ENCODE measurements at regions not wholly inside any gene's neighbourhood (a gene's known extent, or its start where the extent isn't known, plus 50 kb on each side); places are given as distances from the start of the nearest gene placed in this dataset.

GRCh38 chr18:47566809-47567208, 315.3 kb upstream of the SKOR2 start:
- H3K27ac ChIP-seq (ENCODE audit: low read depth, low read length), result no peak overlapping the region
- H3K36me3 ChIP-seq (ENCODE audit: control insufficient read depth, insufficient read depth, low read length), result no peaks in the 10 kb centered on the region
- H3K4ac ChIP-seq (ENCODE audit: low read depth, low read length), result no peak overlapping the region
- H3K4me3 ChIP-seq (ENCODE audit: low read length), result no peak overlapping the region
- no CpG with 5 or more reads among the region's 1 CpG for WGBS (ENCODE audit: extremely low coverage, insufficient coverage, low lambda C conversion rate)
- no peak overlapping the region for H3K9ac ChIP-seq (ENCODE audit: low read length)
- H2BK15ac ChIP-seq (replicated peaks; ENCODE audit: low read depth), result no peak overlapping the region
- H3K27me3 ChIP-seq (ENCODE audit: insufficient read depth, low read length, poor library complexity), result no peaks in the 10 kb centered on the region
- H3K56ac ChIP-seq (ENCODE audit: low read length), result no peak overlapping the region
- H4K8ac ChIP-seq (ENCODE audit: low read depth, low read length), result no peak overlapping the region
- no peaks in the 10 kb centered on the region for H3K79me2 ChIP-seq (ENCODE audit: control insufficient read depth, insufficient read depth, low read length)
- no peak overlapping the region for H3K23ac ChIP-seq (ENCODE audit: low read length)
- no peak overlapping the region for H2AK5ac ChIP-seq (ENCODE audit: low read length)
- H3K79me1 ChIP-seq (ENCODE audit: low read length), result no peaks in the 10 kb centered on the region
- H3K4me1 ChIP-seq (ENCODE audit: control insufficient read depth, low read depth, low read length), result no peaks in the 10 kb centered on the region
- no peak overlapping the region for H2BK120ac ChIP-seq (ENCODE audit: low read depth, low read length)
- no peak for DNase-seq
- H3K4me2 ChIP-seq (ENCODE audit: low read length), result no peak overlapping the region
- H2BK5ac ChIP-seq (ENCODE audit: low read length), result no peak overlapping the region
- no peak overlapping the region for H4K5ac ChIP-seq (ENCODE audit: low read length)
- H3K18ac ChIP-seq (ENCODE audit: low read length), result no peak overlapping the region

- H3K9ac ChIP-seq (ENCODE audit: low read length), result no peak overlapping the region
- H4K5ac ChIP-seq (ENCODE audit: low read length), result no peak overlapping the region
- no peak overlapping the region for H3K56ac ChIP-seq (ENCODE audit: low read length)
- no peak overlapping the region for H2AK5ac ChIP-seq (ENCODE audit: low read length)
- no peak overlapping the region for H3K18ac ChIP-seq (ENCODE audit: low read length)
- H3K23ac ChIP-seq (ENCODE audit: low read length), result no peak overlapping the region
- WGBS (ENCODE audit: extremely low coverage, insufficient coverage, low lambda C conversion rate), result no CpG with 5 or more reads among the region's 17 CpGs
- no peaks in the 10 kb centered on the region for H3K27me3 ChIP-seq (ENCODE audit: insufficient read depth, low read length, poor library complexity)
- H4K8ac ChIP-seq (ENCODE audit: low read depth, low read length), result no peak overlapping the region
- H3K79me2 ChIP-seq (ENCODE audit: control insufficient read depth, insufficient read depth, low read length), result no peaks in the 10 kb centered on the region
- no peaks in the 10 kb centered on the region for H3K36me3 ChIP-seq (ENCODE audit: control insufficient read depth, insufficient read depth, low read length)
- no peak overlapping the region for H2BK15ac ChIP-seq (replicated peaks; ENCODE audit: low read depth)
- no peak overlapping the region for H3K27ac ChIP-seq (ENCODE audit: low read depth, low read length)
- H3K4me2 ChIP-seq (ENCODE audit: low read length), result no peak overlapping the region
- H3K4ac ChIP-seq (ENCODE audit: low read depth, low read length), result no peak overlapping the region
- H3K4me3 ChIP-seq (ENCODE audit: low read length), result no peak overlapping the region
- H2BK120ac ChIP-seq (ENCODE audit: low read depth, low read length), result no peak overlapping the region
- no peaks in the 10 kb centered on the region for H3K4me1 ChIP-seq (ENCODE audit: control insufficient read depth, low read depth, low read length)
- DNase-seq, result peak; percentile 38
- no peaks in the 10 kb centered on the region for H3K79me1 ChIP-seq (ENCODE audit: low read length)
- no peak overlapping the region for H2BK5ac ChIP-seq (ENCODE audit: low read length)
Measured at GRCh38 chr18:47560723-47561715, 309.6 kb upstream of the SKOR2 start.

GRCh38 chr18:47558110-47558750, 306.8 kb upstream of the SKOR2 start:
- no peak overlapping the region for H2BK15ac ChIP-seq (replicated peaks; ENCODE audit: low read depth)
- H2AK5ac ChIP-seq (ENCODE audit: low read length), result no peak overlapping the region
- no peaks in the 10 kb centered on the region for H3K27me3 ChIP-seq (ENCODE audit: insufficient read depth, low read length, poor library complexity)
- H4K8ac ChIP-seq (ENCODE audit: low read depth, low read length), result no peak overlapping the region
- no peak overlapping the region for H3K9ac ChIP-seq (ENCODE audit: low read length)
- no peak overlapping the region for H2BK120ac ChIP-seq (ENCODE audit: low read depth, low read length)
- no peak overlapping the region for H4K5ac ChIP-seq (ENCODE audit: low read length)
- H3K18ac ChIP-seq (ENCODE audit: low read length), result no peak overlapping the region
- H3K23ac ChIP-seq (ENCODE audit: low read length), result no peak overlapping the region
- no peaks in the 10 kb centered on the region for H3K36me3 ChIP-seq (ENCODE audit: control insufficient read depth, insufficient read depth, low read length)
- no peak for DNase-seq
- no peak overlapping the region for H2BK5ac ChIP-seq (ENCODE audit: low read length)
- H3K79me2 ChIP-seq (ENCODE audit: control insufficient read depth, insufficient read depth, low read length), result no peaks in the 10 kb centered on the region
- H3K79me1 ChIP-seq (ENCODE audit: low read length), result no peaks in the 10 kb centered on the region
- WGBS (ENCODE audit: extremely low coverage, insufficient coverage, low lambda C conversion rate), result no CpG with 5 or more reads among the region's 4 CpGs
- no peak overlapping the region for H3K56ac ChIP-seq (ENCODE audit: low read length)
- H3K4me1 ChIP-seq (ENCODE audit: control insufficient read depth, low read depth, low read length), result no peaks in the 10 kb centered on the region
- no peak overlapping the region for H3K4ac ChIP-seq (ENCODE audit: low read depth, low read length)
- no peak overlapping the region for H3K4me3 ChIP-seq (ENCODE audit: low read length)
- no peak overlapping the region for H3K27ac ChIP-seq (ENCODE audit: low read depth, low read length)
- H3K4me2 ChIP-seq (ENCODE audit: low read length), result no peak overlapping the region

GRCh38 chr18:47557160-47557559, 305.7 kb upstream of the SKOR2 start:
- no peak overlapping the region for H2BK5ac ChIP-seq (ENCODE audit: low read length)
- H3K27ac ChIP-seq (ENCODE audit: low read depth, low read length), result no peak overlapping the region
- H3K36me3 ChIP-seq (ENCODE audit: control insufficient read depth, insufficient read depth, low read length), result no peaks in the 10 kb centered on the region
- H3K4me2 ChIP-seq (ENCODE audit: low read length), result no peak overlapping the region
- no peak overlapping the region for H3K56ac ChIP-seq (ENCODE audit: low read length)
- H3K23ac ChIP-seq (ENCODE audit: low read length), result no peak overlapping the region
- H2BK120ac ChIP-seq (ENCODE audit: low read depth, low read length), result no peak overlapping the region
- no peak overlapping the region for H3K4ac ChIP-seq (ENCODE audit: low read depth, low read length)
- no peaks in the 10 kb centered on the region for H3K79me2 ChIP-seq (ENCODE audit: control insufficient read depth, insufficient read depth, low read length)
- H4K5ac ChIP-seq (ENCODE audit: low read length), result no peak overlapping the region
- no peaks in the 10 kb centered on the region for H3K79me1 ChIP-seq (ENCODE audit: low read length)
- WGBS (ENCODE audit: extremely low coverage, insufficient coverage, low lambda C conversion rate), result no CpG with 5 or more reads among the region's 7 CpGs
- H2AK5ac ChIP-seq (ENCODE audit: low read length), result no peak overlapping the region
- no peak overlapping the region for H3K18ac ChIP-seq (ENCODE audit: low read length)
- H3K27me3 ChIP-seq (ENCODE audit: insufficient read depth, low read length, poor library complexity), result no peaks in the 10 kb centered on the region
- no peak overlapping the region for H3K9ac ChIP-seq (ENCODE audit: low read length)
- no peak overlapping the region for H2BK15ac ChIP-seq (replicated peaks; ENCODE audit: low read depth)
- no peaks in the 10 kb centered on the region for H3K4me1 ChIP-seq (ENCODE audit: control insufficient read depth, low read depth, low read length)
- no peak overlapping the region for H4K8ac ChIP-seq (ENCODE audit: low read depth, low read length)
- H3K4me3 ChIP-seq (ENCODE audit: low read length), result no peak overlapping the region
- DNase-seq, result peak; percentile 23

GRCh38 chr18:47552783-47553182, 301.3 kb upstream of the SKOR2 start:
- Histone ChIP-seq H3K79me1 (ENCODE audit: low read length) (no peaks in the 10 kb centered on the region), H3K9ac (ENCODE audit: low read length) (no peak overlapping the region), H3K4me3 (ENCODE audit: low read length) (no peak overlapping the region), H2AK5ac (ENCODE audit: low read length) (no peak overlapping the region), H4K5ac (ENCODE audit: low read length) (no peak overlapping the region), H3K4me1 (ENCODE audit: control insufficient read depth, low read depth, low read length) (no peaks in the 10 kb centered on the region), H3K56ac (ENCODE audit: low read length) (no peak overlapping the region), H3K36me3 (ENCODE audit: control insufficient read depth, insufficient read depth, low read length) (no peaks in the 10 kb centered on the region), H2BK120ac (ENCODE audit: low read depth, low read length) (no peak overlapping the region), H3K4ac (ENCODE audit: low read depth, low read length) (no peak overlapping the region), H3K27me3 (ENCODE audit: insufficient read depth, low read length, poor library complexity) (no peaks in the 10 kb centered on the region), H2BK15ac (replicated peaks; ENCODE audit: low read depth) (no peak overlapping the region), H3K79me2 (ENCODE audit: control insufficient read depth, insufficient read depth, low read length) (no peaks in the 10 kb centered on the region), H3K27ac (ENCODE audit: low read depth, low read length) (no peak overlapping the region), H3K23ac (ENCODE audit: low read length) (no peak overlapping the region), H3K18ac (ENCODE audit: low read length) (no peak overlapping the region), H3K4me2 (ENCODE audit: low read length) (no peak overlapping the region), H2BK5ac (ENCODE audit: low read length) (no peak overlapping the region), H4K8ac (ENCODE audit: low read depth, low read length) (no peak overlapping the region)
- no peak for DNase-seq
- WGBS (ENCODE audit: extremely low coverage, insufficient coverage, low lambda C conversion rate), result no CpG with 5 or more reads among the region's 3 CpGs

All from mesendoderm (in vitro differentiated cells).